Tibial nerve (tissue), 4 donors: ENCODE measurements at regions not wholly inside any gene's neighbourhood (a gene's known extent, or its start where the extent isn't known, plus 50 kb on each side); places are given as distances from the start of the nearest gene placed in this dataset.

ENCODE experiments used
- DNase-seq, 2 donors: peaks; one replicate each; pipeline ENCODE4 v3.0.0-alpha.2; 2019; ENCODE audit warnings: low spot score in 2 of 2
- H3K27ac ChIP-seq, 4 donors: fragments of 200-600 bp; sonication (generic) in 3 of 4; one replicate each; pipeline ENCODE4 v1.5.1; 2017 to 2019; ENCODE audit warnings: mild to moderate bottlenecking in 1 of 4
- H3K27me3 ChIP-seq, 2 donors: fragments of 200-600 bp; sonication (generic) in 1 of 2; one replicate each; pipeline versions ENCODE4 v1.5.1 to v1.6.0; 2017 to 2019
- H3K36me3 ChIP-seq, 3 donors: fragments of 200-600 bp; sonication (generic); one replicate each; pipeline ENCODE4 v1.5.1; 2018 to 2019
- H3K4me1 ChIP-seq, 4 donors: fragments of 200-600 bp; sonication (generic) in 3 of 4; one replicate each; pipeline ENCODE4 v1.5.1; 2017 to 2019
- H3K4me3 ChIP-seq, 4 donors: fragments of 200-600 bp; sonication (generic) in 3 of 4; one replicate each; pipeline ENCODE4 v1.5.1; 2017 to 2019; ENCODE audit warnings: mild to moderate bottlenecking in 1 of 4, moderate library complexity in 1 of 4
- H3K9me3 ChIP-seq, 4 donors: fragments of 200-600 bp; sonication (generic) in 3 of 4; one replicate each; pipeline ENCODE4 v1.5.1; 2017 to 2019
- EP300 ChIP-seq, 2 donors: sonication (generic); formaldehyde crosslinking; IDR thresholded peaks; one replicate each; pipeline ENCODE4 v1.6.1; 2017; ENCODE audit warnings: antibody characterized with exemption in 2 of 2, mild to moderate bottlenecking in 1 of 2
- POLR2A ChIP-seq, 2 donors: fragments of 450-650 bp; IDR thresholded peaks; one replicate each; pipeline ENCODE4 v1.6.1; 2017; ENCODE audit warnings: antibody characterized with exemption in 2 of 2, mild to moderate bottlenecking in 2 of 2, moderate library complexity in 2 of 2
- WGBS, 2 donors: methylation state at CpG; one replicate each; pipeline ENCODE4 v1.1.5; 2018; 5-methylcytosine and 5-hydroxymethylcytosine counted together
- TF ChIP-seq, protein P1 (sequence below), 5 experiments: fragments of 200-600 bp in 3 of 5; fragments of 450-650 bp in 2 of 5; sonication (generic) in 3 of 5; IDR thresholded peaks; one replicate each; pipeline ENCODE4 v1.5.1; 2016 to 2019; ENCODE audit warnings: antibody characterized with exemption in 5 of 5, mild to moderate bottlenecking in 3 of 5, moderate library complexity in 2 of 5

DNA sequence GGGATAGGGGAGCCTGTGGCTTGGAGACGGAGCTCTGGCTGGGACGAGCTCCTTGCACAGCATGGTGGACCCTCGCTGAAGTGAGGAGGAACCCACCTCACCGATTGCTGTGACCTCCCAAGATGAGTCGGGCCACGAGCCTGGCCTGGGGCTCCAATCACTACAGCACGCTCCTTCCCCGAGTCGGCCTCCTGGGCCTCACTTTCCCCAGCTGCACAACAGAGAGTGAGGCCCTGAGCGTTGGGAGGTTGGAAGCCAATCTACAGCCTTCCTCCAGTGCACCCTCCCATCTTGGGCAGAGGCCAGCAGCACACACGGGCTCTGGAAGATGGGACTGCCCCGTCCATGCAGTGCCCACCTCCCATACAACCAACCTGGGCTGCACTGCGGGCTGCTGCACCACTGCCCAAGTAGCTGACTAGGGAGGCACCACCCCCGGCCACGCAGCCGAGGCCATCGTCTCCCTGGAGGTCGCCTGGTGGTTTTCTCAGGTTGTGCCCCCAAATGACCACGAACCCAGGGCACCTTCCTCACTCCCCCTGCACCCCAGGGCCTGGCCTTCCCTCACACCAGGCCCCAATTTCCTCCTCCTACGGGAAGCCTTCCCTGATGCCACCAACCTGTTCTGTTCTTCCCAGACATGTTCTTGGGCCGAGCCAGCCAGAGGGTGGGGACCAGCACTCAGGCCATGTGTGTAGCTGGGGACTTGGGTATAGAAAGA, 152.3 kb upstream of the C14orf180 start:
- peaks cover 0 to 14% of the 10 kb centered on the region in 2 donors for H3K27me3 ChIP-seq
- 74 to 81% methylated on average over 17 to 20 of the region's 21 CpGs for WGBS, 2 donors

DNA sequence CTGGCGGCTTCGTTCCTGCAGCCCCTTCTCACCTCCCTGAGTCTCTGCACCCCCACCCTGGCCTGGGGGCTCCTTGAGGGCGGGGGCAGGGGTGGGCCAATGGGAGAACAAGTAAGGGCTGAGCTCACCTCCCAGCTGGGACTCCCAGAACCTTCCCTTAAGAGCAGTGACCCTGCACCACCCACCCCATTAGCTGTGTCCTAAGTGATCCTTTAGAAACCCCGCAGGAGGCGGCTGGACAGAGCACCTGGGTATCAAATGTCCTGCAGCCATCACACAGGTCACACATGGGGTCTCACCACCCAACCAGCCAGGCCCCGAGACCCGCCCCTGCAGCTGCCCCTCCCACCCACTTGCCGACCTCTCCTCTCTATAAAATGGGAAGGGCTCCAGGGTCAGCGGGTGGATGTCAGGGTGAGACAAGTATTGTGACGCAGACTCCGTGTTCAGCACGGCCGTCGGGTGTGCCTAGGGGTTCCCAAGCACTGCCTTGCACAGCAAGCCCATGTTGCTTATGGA, 151.2 kb upstream of the C14orf180 start:
- no peak overlapping the region for H3K4me3 ChIP-seq
- WGBS, 2 donors, result 34 to 60% methylated on average over 11 to 13 of the region's 14 CpGs
- DNase-seq, result no peak
- H3K27ac ChIP-seq, result no peak overlapping the region
- peaks cover 0 to 14% of the 10 kb centered on the region in 2 donors for H3K27me3 ChIP-seq
- H3K36me3 ChIP-seq, result no peaks in the 10 kb centered on the region
- TF ChIP-seq, protein P1, sequence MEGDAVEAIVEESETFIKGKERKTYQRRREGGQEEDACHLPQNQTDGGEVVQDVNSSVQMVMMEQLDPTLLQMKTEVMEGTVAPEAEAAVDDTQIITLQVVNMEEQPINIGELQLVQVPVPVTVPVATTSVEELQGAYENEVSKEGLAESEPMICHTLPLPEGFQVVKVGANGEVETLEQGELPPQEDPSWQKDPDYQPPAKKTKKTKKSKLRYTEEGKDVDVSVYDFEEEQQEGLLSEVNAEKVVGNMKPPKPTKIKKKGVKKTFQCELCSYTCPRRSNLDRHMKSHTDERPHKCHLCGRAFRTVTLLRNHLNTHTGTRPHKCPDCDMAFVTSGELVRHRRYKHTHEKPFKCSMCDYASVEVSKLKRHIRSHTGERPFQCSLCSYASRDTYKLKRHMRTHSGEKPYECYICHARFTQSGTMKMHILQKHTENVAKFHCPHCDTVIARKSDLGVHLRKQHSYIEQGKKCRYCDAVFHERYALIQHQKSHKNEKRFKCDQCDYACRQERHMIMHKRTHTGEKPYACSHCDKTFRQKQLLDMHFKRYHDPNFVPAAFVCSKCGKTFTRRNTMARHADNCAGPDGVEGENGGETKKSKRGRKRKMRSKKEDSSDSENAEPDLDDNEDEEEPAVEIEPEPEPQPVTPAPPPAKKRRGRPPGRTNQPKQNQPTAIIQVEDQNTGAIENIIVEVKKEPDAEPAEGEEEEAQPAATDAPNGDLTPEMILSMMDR (IDR thresholded peaks at IDR 0.05), result no peak
- TF ChIP-seq EP300 (IDR thresholded peaks at IDR 0.05), result no peak
- TF ChIP-seq POLR2A (IDR thresholded peaks at IDR 0.05), result no peak
- H3K9me3 ChIP-seq, result no peaks in the 10 kb centered on the region
- no peaks in the 10 kb centered on the region for H3K4me1 ChIP-seq

More for the DNA sequence above, 152.3 kb upstream of the C14orf180 start:
- no peaks in the 10 kb centered on the region for H3K4me1 ChIP-seq
- no peaks in the 10 kb centered on the region for H3K9me3 ChIP-seq
- TF ChIP-seq POLR2A (IDR thresholded peaks at IDR 0.05) (no peak), EP300 (IDR thresholded peaks at IDR 0.05) (no peak)
- TF ChIP-seq, protein P1 (IDR thresholded peaks at IDR 0.05), result no peak
- H3K36me3 ChIP-seq, result no peaks in the 10 kb centered on the region
- no peak overlapping the region for H3K27ac ChIP-seq
- DNase-seq, result peak in 1 of 2 donors; percentile 1
- H3K4me3 ChIP-seq, result no peak overlapping the region

DNA sequence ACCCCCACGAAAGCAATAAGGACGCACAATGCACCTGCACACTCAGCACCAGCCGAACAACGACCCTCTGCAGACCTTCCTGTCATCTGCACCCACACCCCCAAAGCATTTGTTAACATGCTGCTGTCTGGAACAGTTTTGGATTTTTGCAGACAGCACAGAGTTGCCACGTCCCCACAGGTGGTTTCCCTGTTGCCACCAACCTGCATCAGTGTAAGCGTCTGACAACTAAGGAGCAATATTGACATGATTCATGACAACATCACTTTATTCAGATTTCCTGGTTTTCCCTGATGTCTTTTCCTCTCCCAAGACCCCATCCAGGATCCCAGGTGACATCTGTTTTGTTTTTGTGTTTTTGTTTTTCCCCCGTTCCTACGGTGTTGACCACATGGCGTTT, 150.7 kb upstream of the C14orf180 start:
- no peak for TF ChIP-seq POLR2A (IDR thresholded peaks at IDR 0.05)
- TF ChIP-seq EP300 (IDR thresholded peaks at IDR 0.05), result no peak
- TF ChIP-seq, protein P1 (IDR thresholded peaks at IDR 0.05), result no peak
- Histone ChIP-seq H3K27me3 (peaks cover 0 to 13% of the 10 kb centered on the region in 2 donors), H3K36me3 (no peaks in the 10 kb centered on the region), H3K4me1 (no peaks in the 10 kb centered on the region), H3K27ac (no peak overlapping the region), H3K4me3 (no peak overlapping the region), H3K9me3 (no peaks in the 10 kb centered on the region)
- DNase-seq, result no peak
- WGBS, 2 donors, result 34 to 45% methylated on average over 9 of the region's 9 CpGs

DNA sequence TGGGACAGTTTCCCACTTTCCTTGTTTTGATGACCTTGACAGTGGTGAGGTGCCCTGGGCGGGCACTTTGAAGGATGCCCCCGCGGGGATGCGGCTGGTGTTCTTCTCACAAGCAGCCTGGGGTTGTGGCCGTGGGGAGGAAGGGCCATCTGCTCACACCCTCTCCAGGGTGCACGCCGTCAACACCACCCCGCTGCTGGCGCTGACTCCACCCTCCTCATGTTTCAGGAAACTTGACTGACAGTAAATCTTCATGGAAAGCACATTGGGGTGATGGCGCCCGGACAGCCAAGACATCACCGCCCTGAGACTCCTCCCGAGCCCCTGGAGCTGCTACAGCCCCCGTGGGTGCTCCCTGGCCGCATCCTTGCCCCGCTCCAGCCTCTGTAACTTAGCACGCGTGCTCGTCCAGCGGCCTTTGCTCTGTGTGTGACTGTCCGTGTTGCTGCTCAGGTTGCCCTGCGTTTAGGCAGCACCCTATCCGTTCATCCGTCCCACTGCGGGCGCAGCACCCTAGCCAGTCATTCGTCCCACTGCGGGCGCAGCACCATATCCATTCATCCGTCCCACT, 150.2 kb upstream of the C14orf180 start:
- Histone ChIP-seq H3K27ac (no peak overlapping the region), H3K4me1 (no peaks in the 10 kb centered on the region), H3K36me3 (no peaks in the 10 kb centered on the region), H3K4me3 (no peak overlapping the region), H3K9me3 (no peaks in the 10 kb centered on the region), H3K27me3 (peaks cover 0 to 8% of the 10 kb centered on the region in 2 donors)
- DNase-seq, result no peak
- 64 to 73% methylated on average over 17 to 30 of the region's 30 CpGs for WGBS, 2 donors
- TF ChIP-seq, protein P1 (IDR thresholded peaks at IDR 0.05), result no peak
- no peak for TF ChIP-seq POLR2A (IDR thresholded peaks at IDR 0.05)
- no peak for TF ChIP-seq EP300 (IDR thresholded peaks at IDR 0.05)

DNA sequence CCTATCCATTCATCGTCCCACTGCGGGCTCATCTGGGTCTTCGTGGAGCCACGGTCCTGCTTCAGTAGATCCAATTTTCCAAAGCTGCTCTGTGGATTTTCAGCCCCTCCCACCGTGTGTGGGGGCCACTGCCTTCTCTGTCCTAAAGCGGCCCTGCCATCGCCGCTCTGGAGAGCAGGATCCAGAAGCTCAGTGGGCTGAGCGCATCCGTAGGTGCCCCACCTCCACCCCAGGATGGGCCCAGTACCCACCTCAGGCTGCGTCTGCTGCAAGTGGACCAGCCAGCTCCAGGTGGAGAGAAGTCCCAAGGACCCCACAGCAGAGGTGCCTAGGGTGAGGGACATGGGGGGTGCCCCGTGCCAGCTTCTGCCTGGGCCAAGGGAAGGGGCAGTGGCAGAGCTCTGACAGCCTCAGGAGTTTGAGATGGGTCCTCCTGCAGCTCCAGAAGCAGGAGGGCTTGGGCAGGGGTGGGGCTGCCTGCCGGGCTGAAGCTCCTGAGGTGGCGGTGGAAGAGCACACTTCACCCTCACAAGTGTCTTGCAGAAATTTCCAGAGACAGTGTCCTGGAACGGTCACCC, 148.1 kb upstream of the C14orf180 start:
- peaks cover 0 to 9% (median 0%) of the 10 kb centered on the region in 4 donors for H3K4me1 ChIP-seq
- no peak for DNase-seq
- TF ChIP-seq, protein P1 (IDR thresholded peaks at IDR 0.05), result no peak
- TF ChIP-seq POLR2A (IDR thresholded peaks at IDR 0.05) (no peak), EP300 (IDR thresholded peaks at IDR 0.05) (no peak)
- peaks cover 0 to 4% of the 10 kb centered on the region in 2 donors for H3K27me3 ChIP-seq
- no peak overlapping the region for H3K4me3 ChIP-seq
- no peak overlapping the region for H3K27ac ChIP-seq
- no peaks in the 10 kb centered on the region for H3K36me3 ChIP-seq
- WGBS, 2 donors, result 87 to 92% methylated on average over 10 to 14 of the region's 15 CpGs
- no peaks in the 10 kb centered on the region for H3K9me3 ChIP-seq
